Brain microvascular endothelial cell (primary cell): ENCODE measurements at regions not wholly inside any gene's neighbourhood (a gene's known extent, or its start where the extent isn't known, plus 50 kb on each side); places are given as distances from the start of the nearest gene placed in this dataset.

Experiments
- DNase-seq: peaks from one replicate; pipeline ENCODE4 v3.0.0-alpha.2; 2020
- H3K27ac ChIP-seq: fragments of 250-450 bp; sonication (Bioruptor Pico); 2 replicates; pipeline ENCODE4 v1.5.1; 2020; ENCODE audit warnings: mild to moderate bottlenecking, moderate library complexity
- H3K27me3 ChIP-seq: fragments of 250-450 bp; sonication (Bioruptor Pico); replicated peaks from 2 replicates; pipeline ENCODE4 v1.5.1; 2020; ENCODE audit warnings: mild to moderate bottlenecking
- H3K36me3 ChIP-seq: fragments of 250-450 bp; sonication (Bioruptor Pico); replicated peaks from 2 replicates; pipeline ENCODE4 v1.5.1; 2020; ENCODE audit warnings: mild to moderate bottlenecking
- H3K4me3 ChIP-seq: 2 replicates; pipeline ENCODE4 v1.5.1; 2011; ENCODE audit warnings: low read depth, mild to moderate bottlenecking, control low read depth, low read length, moderate library complexity
- CTCF ChIP-seq: IDR thresholded peaks from 2 replicates; pipeline ENCODE4 v1.5.1; 2011; ENCODE audit warnings: low read depth, mild to moderate bottlenecking, moderate library complexity, low read length, control low read depth, inconsistent platforms; ENCODE audit errors: missing control alignments
- in situ Hi-C: cut with HindIII; loops from 2 replicates; pipeline ENCODE4 v1.10.0; 2017; ENCODE audit warnings: low sequenced_read_pairs, low pct_ligation_motif_present

- TF ChIP-seq CTCF = no peak
- in situ Hi-C loops = no loop called here
- Histone ChIP-seq H3K27me3 (no peaks in the 10 kb centered on the region), H3K4me3 (no peak overlapping the region), H3K27ac (no peak overlapping the region), H3K36me3 (no peaks in the 10 kb centered on the region)
- no peak for DNase-seq
These were observed 109.8 kb upstream of the NR2F2 start for GRCh38 chr15:96220657-96221056.

- no peak for TF ChIP-seq CTCF
- H3K4me3 ChIP-seq = no peak overlapping the region
- no peaks in the 10 kb centered on the region for H3K36me3 ChIP-seq
- in situ Hi-C loops = no loop called here
- no peaks in the 10 kb centered on the region for H3K27me3 ChIP-seq
- DNase-seq = no peak
- no peak overlapping the region for H3K27ac ChIP-seq
These were observed 107.5 kb upstream of the NR2F2 start for GRCh38 chr15:96222981-96223380.

DNA sequence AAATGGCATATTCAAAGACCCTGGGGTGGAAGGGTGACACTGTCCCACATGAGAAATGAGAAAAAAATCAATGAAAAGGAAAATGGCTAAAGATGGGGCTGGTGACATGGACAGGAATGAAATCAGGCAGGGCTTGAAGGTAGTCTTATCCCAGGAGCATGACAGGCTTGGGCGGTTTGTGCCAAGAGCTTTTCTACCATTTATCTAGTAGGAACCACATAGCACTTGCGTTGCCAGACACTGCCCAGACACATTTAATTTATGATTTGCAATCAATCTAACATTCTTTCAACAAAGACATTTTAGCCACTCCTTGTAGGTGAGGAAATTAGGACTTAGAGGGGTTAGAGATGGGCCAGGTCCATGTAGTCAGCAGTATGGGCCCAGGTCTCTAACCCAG, 106.6 kb upstream of the NR2F2 start:
- in situ Hi-C loops = no loop called here
- no peak for TF ChIP-seq CTCF
- H3K27me3 ChIP-seq = no peaks in the 10 kb centered on the region
- no peak overlapping the region for H3K27ac ChIP-seq
- DNase-seq = no peak
- H3K4me3 ChIP-seq = no peak overlapping the region
- H3K36me3 ChIP-seq = no peaks in the 10 kb centered on the region

DNA sequence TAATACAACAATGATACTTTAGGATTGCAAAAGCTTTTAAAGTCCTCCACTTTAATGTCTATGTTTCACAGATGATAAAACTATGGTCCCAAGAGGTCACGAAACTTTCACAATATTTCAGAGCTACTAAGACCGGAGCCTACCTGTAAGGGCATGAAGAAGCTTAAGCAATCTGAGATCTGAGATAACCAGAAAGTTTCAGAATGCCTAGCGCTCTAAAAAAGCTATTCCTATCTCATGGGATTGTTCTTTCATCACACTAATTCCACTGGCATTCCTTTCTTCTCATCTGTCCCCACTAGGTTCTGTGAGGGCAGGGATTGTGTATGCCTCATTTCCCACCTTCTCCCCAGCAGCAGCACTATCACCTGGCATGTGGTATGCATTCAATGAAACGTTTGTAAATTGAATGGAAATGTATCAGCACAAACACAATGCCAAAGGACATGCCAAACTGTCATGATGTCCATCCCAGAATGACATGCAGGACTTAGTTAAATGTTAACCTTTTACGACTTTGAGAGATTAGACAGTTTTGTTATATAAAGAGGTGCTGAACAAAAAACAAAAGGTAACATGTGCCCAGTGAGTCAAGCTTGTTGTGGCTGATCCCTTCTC, 104.7 kb upstream of the NR2F2 start:
- Histone ChIP-seq H3K36me3 (no peaks in the 10 kb centered on the region), H3K27me3 (no peaks in the 10 kb centered on the region), H3K4me3 (no peak overlapping the region), H3K27ac (no peak overlapping the region)
- TF ChIP-seq CTCF = no peak
- in situ Hi-C loops = no loop called here
- DNase-seq = no peak

DNA sequence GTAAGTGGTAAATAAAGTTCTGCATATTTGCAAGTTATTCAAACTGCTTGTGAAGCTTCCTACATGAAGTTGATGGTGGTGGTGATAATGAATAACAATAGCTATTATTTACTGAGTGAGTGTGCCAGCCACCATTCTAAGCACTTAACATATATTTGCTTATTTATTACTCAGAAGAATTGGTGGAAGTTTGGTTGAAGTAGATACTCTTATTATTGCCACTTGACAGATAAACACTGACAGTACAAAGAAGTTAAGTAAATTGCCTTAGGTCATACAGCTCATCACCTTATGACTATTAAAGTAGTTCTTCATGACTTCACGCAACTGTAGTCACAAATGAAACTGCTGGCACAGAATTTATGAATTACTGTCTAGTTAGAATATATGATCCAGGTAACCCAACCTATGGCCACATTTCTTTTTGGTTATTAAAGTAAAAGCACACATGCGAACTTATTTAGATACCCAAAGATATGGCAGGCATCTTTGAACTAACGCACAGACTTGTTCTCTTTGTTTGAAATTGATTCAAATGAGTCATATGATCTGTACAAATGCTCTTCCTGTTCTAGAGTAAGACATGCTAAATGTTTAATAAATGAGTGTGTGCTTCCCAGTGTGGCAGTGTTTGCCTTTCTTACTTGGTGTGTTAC, 99.8 kb upstream of the NR2F2 start:
- no peaks in the 10 kb centered on the region for H3K27me3 ChIP-seq
- DNase-seq = peak; percentile 27
- no peak for TF ChIP-seq CTCF
- no peak overlapping the region for H3K27ac ChIP-seq
- H3K4me3 ChIP-seq = no peak overlapping the region
- H3K36me3 ChIP-seq = no peaks in the 10 kb centered on the region
- in situ Hi-C loops = no loop called here

- H3K36me3 ChIP-seq = no peaks in the 10 kb centered on the region
- no peaks in the 10 kb centered on the region for H3K27me3 ChIP-seq
- no peak overlapping the region for H3K4me3 ChIP-seq
- no peak overlapping the region for H3K27ac ChIP-seq
- in situ Hi-C loops = no loop called here
- no peak for DNase-seq
- TF ChIP-seq CTCF = no peak
These were observed 98.2 kb upstream of the NR2F2 start for GRCh38 chr15:96232335-96232734.
